ENCODE measurements at regions not wholly inside any gene's neighbourhood (a gene's known extent, or its start where the extent isn't known, plus 50 kb on each side); places are given as distances from the start of the nearest gene placed in this dataset.

GRCh38 chr10:36608251-36608650, 517.1 kb upstream of the ANKRD30A start:
- TF ChIP-seq TCF12 (IDR thresholded peaks at IDR 0.05; ENCODE audit: low read depth): no peak
- TF ChIP-seq TAF1 (IDR thresholded peaks at IDR 0.05; ENCODE audit: low read depth): no peak
- no peak for TF ChIP-seq EP300 (IDR thresholded peaks at IDR 0.05; ENCODE audit: borderline replicate concordance)
- TF ChIP-seq NFIC (IDR thresholded peaks at IDR 0.05): no peak
- no peak for TF ChIP-seq REST (IDR thresholded peaks at IDR 0.05; ENCODE audit: low read depth)
- no peak for TF ChIP-seq MAX (IDR thresholded peaks at IDR 0.05)
- TF ChIP-seq USF1 (IDR thresholded peaks at IDR 0.05): no peak
- TF ChIP-seq FOXM1 (IDR thresholded peaks at IDR 0.05; ENCODE audit: borderline replicate concordance, low read depth): no peak
- TF ChIP-seq YY1 (IDR thresholded peaks at IDR 0.05; ENCODE audit: low read depth): no peak
- no peak for TF ChIP-seq CREB1 (IDR thresholded peaks at IDR 0.05; ENCODE audit: low read depth)
- TF ChIP-seq RAD21 (IDR thresholded peaks at IDR 0.05; ENCODE audit: low read depth): no peak
- TF ChIP-seq CEBPB (IDR thresholded peaks at IDR 0.05): no peak
